NCI-H226 (cell line): ENCODE measurements at regions not wholly inside any gene's neighbourhood (a gene's known extent, or its start where the extent isn't known, plus 50 kb on each side); places are given as distances from the start of the nearest gene placed in this dataset.

Experiments
- DNase-seq: peaks from one replicate; pipeline ENCODE4 v3.0.0-alpha.2; 2015

GRCh38 chr3:117746066-117746465 lies 1036.5 kb downstream of the TUSC7 start:
- DNase-seq: no peak

DNA sequence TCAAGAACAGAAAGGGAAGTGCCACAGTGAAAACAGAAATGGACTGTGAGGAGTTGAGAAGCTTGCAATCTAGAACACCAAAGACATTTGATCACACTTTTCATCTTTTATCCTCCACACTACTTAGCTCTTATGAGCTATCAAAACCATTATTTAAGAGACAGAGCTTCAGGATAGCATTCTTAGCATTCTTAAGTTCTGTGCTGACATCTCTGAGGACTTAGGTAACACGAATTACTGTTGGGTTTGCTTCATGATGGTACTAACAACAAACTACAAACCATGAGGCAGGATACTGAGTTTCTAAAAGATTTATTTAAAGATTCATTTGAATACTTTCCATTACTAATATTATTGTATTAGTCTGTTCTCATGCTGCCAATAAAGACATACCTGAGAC lies 1038.6 kb downstream of the TUSC7 start:
- DNase-seq: no peak

- DNase-seq: no peak
Measured at GRCh38 chr3:117750674-117751269, 1041.2 kb downstream of the TUSC7 start.

DNA sequence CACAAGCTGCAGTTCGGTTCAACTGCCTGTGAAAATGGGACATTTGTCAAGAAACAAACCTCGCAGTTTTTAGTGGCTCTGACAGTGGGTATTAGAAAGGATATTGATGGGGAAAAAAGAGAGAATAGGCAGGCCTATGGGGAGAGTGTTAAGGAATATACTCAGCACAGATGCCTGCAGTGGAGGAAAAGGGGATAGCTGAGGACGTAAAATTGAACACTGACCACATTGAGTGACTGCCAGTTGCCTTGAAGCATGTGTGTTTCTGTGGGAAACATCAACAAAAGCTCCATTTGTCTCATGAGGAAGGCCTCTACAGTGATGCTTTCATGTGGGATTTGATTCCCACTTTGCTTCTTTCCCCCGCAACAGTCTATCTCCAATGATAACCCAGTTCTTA lies 1042.1 kb downstream of the TUSC7 start:
- no peak for DNase-seq

DNA sequence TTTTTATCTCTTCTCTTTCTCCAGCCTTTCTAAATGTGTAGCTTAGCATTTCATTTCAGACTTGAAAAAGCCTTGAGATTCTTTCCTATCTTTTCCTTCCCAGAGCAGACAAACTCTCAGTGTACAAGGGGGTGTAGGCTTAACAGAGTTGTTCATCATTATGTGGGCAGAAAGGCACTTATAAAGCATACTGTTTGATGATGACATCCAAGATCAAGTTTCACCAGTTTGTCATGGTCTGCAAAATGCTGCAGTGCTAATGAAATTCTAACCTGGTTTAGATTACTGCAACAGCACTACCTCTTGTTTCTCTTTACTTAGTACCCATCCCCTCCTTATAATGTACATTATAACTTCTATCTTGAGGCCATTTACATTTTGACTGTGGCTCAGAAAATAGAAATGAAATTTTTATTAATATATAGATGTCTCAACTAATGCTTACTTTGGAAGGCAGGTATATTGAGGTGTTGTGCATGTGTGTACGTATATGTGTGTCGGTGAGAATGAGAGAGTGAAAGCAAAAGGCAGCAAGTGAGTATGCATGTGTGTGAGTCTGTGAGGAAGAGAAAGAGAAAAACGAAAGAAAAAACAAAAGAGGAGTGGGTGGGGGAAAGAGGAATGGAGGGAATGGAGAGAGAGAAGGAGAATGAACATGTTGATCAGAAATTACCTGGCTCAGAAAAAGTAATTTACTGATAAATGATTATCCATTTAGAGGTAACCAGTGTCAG lies 1043.6 kb downstream of the TUSC7 start:
- DNase-seq: no peak

DNA sequence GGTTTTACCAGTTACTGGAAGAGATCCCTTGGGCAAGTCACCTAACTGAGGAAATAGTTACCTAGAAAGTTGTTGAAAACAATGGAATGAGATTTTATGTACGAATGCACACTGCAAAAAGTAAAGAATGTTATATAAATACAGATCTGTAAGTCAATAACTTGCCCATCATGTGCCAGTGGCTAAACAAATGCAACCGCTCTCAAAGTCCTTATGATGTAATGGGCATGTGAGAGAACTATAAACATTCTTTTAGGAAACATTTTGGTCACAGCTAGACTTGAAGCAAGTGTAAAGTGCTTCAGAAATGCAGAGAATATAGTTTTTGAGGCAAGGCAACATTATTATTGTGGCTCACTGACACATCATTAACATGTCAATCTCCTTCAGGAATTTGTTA lies 1044.5 kb downstream of the TUSC7 start:
- no peak for DNase-seq

DNA sequence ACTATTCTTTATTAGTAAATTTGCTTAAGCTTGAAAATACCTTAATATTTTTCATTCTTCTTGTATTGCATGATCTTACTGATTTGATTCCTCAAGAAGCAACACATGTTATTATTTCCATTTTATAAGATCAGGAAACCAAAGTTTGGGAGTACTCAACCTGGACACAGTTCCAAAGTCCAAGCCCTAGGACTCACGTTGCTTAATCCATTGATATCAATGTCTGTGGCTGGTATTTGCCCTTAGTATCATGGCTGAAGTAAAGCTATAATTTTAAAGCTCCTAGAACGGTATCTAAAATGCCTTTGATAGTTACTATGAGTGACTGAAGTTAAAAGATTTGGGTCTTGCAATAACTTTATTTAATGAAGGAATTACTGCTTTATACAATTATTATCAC lies 1045.3 kb downstream of the TUSC7 start:
- DNase-seq: no peak

GRCh38 chr3:117756563-117756962 lies 1047.0 kb downstream of the TUSC7 start:
- no peak for DNase-seq

GRCh38 chr3:117761703-117762620 lies 1052.4 kb downstream of the TUSC7 start:
- no peak for DNase-seq

DNA sequence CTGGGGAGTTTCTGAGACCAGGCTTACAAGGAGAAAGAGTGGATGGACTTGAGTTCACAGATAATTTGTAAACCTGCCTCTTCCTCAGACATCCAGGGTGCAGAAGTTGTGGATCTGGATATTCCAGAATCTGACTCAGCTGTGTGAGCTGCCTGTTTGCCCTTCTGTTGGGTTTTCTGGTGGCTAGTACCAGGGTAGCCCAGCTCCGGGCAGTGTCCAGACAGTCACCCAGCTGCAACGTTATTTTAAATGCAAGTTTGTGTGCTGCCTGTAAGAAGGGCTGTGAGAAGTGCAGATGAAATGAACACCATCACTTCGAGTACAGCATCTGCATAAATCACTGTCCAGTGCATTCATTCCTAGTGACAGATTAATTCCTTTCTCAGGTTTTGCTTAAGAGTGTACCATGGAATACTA lies 1053.0 kb downstream of the TUSC7 start:
- no peak for DNase-seq

- no peak for DNase-seq
Measured at GRCh38 chr3:117763561-117763960, 1054.0 kb downstream of the TUSC7 start.

GRCh38 chr3:117768581-117768980 lies 1059.0 kb downstream of the TUSC7 start:
- DNase-seq: no peak

GRCh38 chr3:117774130-117774529 lies 1064.6 kb downstream of the TUSC7 start:
- no peak for DNase-seq

- no peak for DNase-seq
Measured at GRCh38 chr3:117786349-117786748, 1076.8 kb downstream of the TUSC7 start.

- DNase-seq: no peak
Measured at GRCh38 chr3:117788061-117788460, 1078.5 kb downstream of the TUSC7 start.

DNA sequence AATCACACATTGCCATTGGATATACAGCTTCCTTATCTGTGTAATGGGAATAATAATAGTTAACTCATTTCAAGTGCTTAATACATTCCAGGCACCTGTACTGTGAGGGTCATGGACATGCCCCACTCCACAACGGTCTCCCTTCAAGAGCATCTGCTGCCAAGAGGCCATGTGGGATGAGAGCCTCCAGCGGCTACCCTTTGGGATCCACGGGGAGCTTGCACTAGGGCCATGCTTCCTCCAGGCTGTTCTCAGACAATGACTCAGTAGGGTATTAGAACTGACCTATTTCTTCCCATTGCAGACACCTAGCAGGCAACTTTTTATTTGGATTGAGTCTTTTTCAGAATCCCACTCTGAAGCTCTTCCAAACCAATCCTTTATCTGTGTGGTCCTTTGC lies 1078.9 kb downstream of the TUSC7 start:
- no peak for DNase-seq

DNA sequence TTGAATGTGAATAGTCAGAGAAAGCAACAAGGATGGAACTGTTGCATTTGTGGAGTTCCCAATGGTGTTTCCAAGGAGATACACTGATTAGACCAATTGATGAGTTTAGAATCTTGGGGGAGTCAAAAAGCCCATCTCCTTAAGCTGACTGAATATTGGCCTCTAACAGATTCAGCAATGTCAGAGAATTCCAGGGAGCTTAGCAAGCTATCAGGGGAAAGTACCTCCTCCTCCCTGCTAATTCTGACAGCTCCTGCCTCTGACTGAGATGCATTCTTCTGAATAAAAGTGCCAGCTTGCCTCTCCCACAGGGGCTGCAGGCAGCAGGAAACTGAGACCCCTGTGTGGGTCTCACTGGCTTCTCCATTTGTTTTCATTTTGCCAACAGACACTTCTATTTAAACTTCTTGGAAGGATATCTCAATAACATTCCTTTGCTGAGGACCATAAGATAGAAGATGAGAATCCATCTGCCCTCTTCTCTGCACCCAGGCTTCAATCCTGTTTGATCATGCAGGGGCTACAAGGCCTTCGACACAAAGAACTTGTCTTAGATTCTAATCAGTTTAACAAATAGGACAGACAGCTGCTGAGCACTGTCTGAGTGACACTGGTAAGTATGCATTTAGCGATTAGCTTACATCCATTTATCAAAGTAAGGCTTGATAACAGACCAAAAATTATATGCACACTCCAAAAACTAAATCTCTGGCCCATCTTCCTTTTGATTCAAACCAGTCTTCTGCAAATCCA lies 1080.8 kb downstream of the TUSC7 start:
- no peak for DNase-seq

- DNase-seq: no peak
Measured at GRCh38 chr3:117793622-117794265, 1084.2 kb downstream of the TUSC7 start.

GRCh38 chr3:117798221-117798620 lies 1088.6 kb downstream of the TUSC7 start:
- DNase-seq: no peak

DNA sequence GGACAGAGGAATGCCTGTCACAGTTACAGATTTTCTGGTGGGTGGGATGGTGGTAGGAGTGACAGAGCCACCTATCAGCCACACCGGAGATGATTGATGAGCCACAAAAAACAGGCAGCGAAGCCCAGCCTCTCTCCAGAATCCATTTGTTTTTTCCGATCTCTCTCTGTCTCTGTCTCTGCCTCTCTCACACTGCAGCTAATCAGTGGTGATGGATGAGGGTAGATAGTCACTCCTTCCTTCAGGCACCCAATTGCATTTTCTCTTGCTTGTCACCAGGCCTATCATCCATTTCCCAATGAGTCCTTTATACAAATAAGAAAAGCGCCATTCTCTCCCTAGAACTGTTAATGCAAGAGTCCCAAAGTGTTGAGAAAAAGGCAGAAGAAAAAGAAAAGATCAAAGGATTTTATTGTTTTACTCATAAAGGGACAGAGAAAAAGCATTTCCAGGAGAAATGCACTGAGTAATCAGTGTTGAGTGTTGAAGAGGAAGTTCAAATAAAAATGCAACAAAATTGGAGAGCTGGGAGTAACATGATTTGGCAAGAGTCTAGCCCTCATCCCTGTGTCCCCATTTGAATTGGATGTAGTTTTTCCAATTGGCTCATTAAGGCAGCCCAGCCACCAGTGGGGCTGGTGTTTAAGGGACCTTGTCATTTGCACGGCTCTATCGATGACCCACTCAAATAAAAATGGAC lies 1089.3 kb downstream of the TUSC7 start:
- DNase-seq: no peak

GRCh38 chr3:117799387-117799735 lies 1089.8 kb downstream of the TUSC7 start:
- DNase-seq: no peak

- DNase-seq: no peak
Measured at GRCh38 chr3:117801912-117802239, 1092.3 kb downstream of the TUSC7 start.
